SU-DHL-6 (cell line): ENCODE measurements at regions not wholly inside any gene's neighbourhood (a gene's known extent, or its start where the extent isn't known, plus 50 kb on each side); places are given as distances from the start of the nearest gene placed in this dataset.

ENCODE experiments used
- H2AFZ ChIP-seq: fragments of 200-600 bp; sonication (generic); 2 replicates; pipeline ENCODE4 v1.6.1; 2014; ENCODE audit warnings: low read depth, mild to moderate bottlenecking, moderate library complexity, mixed read lengths, antibody characterized with exemption, low read length; ENCODE audit not compliant: severe bottlenecking
- H3F3A ChIP-seq: fragments of 200-600 bp; shearing (Covaris generic); 2 replicates; pipeline ENCODE4 v1.6.0; 2016; ENCODE audit warnings: antibody characterized with exemption, mild to moderate bottlenecking; ENCODE audit not compliant: insufficient read depth
- H3K27ac ChIP-seq: fragments of 200-600 bp; sonication (generic); 2 replicates; pipeline ENCODE4 v1.5.1; 2016; ENCODE audit warnings: low read depth, mild to moderate bottlenecking, low read length, moderate library complexity, mixed read lengths
- H3K27me3 ChIP-seq: fragments of 200-600 bp; sonication (generic), shearing (Covaris generic); 2 replicates; pipeline ENCODE4 v1.6.0; 2014; ENCODE audit warnings: mild to moderate bottlenecking, low read length
- H3K36me3 ChIP-seq: fragments of 200-600 bp; sonication (generic); 2 replicates; pipeline ENCODE4 v1.6.1; 2014; ENCODE audit warnings: mild to moderate bottlenecking, low read length, mixed read lengths
- H3K4me2 ChIP-seq: fragments of 300-600, 200-600 bp; shearing (Covaris generic), sonication (generic); 2 replicates; pipeline ENCODE4 v1.6.0; 2014; ENCODE audit warnings: low read length, low read depth, mild to moderate bottlenecking; ENCODE audit not compliant: poor library complexity, severe bottlenecking
- H3K4me3 ChIP-seq: fragments of 200-600 bp; sonication (generic); 2 replicates; pipeline ENCODE4 v1.5.1; 2014; ENCODE audit warnings: antibody characterized with exemption, low read length, mild to moderate bottlenecking, mixed read lengths; ENCODE audit not compliant: insufficient read depth, poor library complexity, severe bottlenecking
- H3K79me2 ChIP-seq: fragments of 200-600 bp; sonication (generic); 2 replicates; pipeline ENCODE4 v1.6.1; 2014; ENCODE audit warnings: mild to moderate bottlenecking, low read length, moderate library complexity; ENCODE audit not compliant: insufficient read depth
- H3K9ac ChIP-seq: fragments of 200-600 bp; sonication (generic); 2 replicates; pipeline ENCODE4 v1.7.0; 2014; ENCODE audit warnings: mild to moderate bottlenecking, low read length
- H3K9me2 ChIP-seq: fragments of 200-600 bp; sonication (generic); replicated peaks from 2 replicates; pipeline ENCODE4 v1.6.1; 2014; ENCODE audit warnings: low read length; ENCODE audit not compliant: insufficient read depth
- H3K9me3 ChIP-seq: fragments of 200-600 bp; sonication (generic); 2 replicates; pipeline ENCODE4 v1.6.1; 2014; ENCODE audit warnings: low read length, mixed read lengths; ENCODE audit not compliant: insufficient read depth
- H4K20me1 ChIP-seq: fragments of 200-600 bp; sonication (generic); 2 replicates; pipeline ENCODE4 v1.6.1; 2014; ENCODE audit warnings: low read depth, mild to moderate bottlenecking, antibody characterized with exemption, low read length, moderate library complexity, mixed read lengths
- EZH2phosphoT487 ChIP-seq: fragments of 200-600 bp; sonication (generic), shearing (Covaris generic); conservative IDR thresholded peaks from 2 replicates; pipeline ENCODE4 v1.6.1; 2018; ENCODE audit warnings: mild to moderate bottlenecking, antibody characterized with exemption, low read length, moderate library complexity, mixed read lengths
- TF ChIP-seq, protein P1 (sequence below): fragments of 200-600 bp; sonication (generic); IDR thresholded peaks from one replicate; pipeline ENCODE4 v1.5.1; 2017; ENCODE audit warnings: antibody characterized with exemption, mild to moderate bottlenecking, low read length, moderate library complexity; ENCODE audit not compliant: insufficient read depth, poor library complexity, severe bottlenecking

DNA sequence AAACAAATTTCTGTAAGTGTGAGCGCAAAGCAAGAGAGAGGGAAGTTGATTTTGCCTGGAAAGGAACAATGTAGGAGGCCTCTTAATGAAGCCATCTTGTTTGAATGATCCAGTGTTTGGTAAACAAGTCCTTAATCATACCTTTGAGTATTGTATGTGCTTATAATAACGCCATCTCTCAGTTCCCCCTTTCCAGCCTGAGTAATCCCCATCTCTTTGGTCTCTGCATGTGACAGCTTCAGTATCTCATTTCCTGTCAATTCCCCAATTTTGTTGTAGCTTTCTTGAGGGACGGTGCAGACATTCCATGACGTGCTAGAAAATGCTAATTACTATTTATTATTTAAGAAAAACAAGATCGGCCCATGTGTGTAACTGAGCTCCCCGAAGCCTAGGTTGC is 349.3 kb upstream of the NR2F2 start:
- Histone ChIP-seq H3K9me3 (no peaks in the 10 kb centered on the region), H3K79me2 (no peaks in the 10 kb centered on the region), H2AFZ (no peak overlapping the region), H3K9me2 (no peaks in the 10 kb centered on the region), H3K4me2 (no peak overlapping the region), H3K36me3 (no peaks in the 10 kb centered on the region), H3K9ac (no peak overlapping the region), H3F3A (no peaks in the 10 kb centered on the region), H3K27ac (no peak overlapping the region), H3K4me3 (no peak overlapping the region), H3K27me3 (no peaks in the 10 kb centered on the region), H4K20me1 (no peaks in the 10 kb centered on the region)
- TF ChIP-seq, protein P1, sequence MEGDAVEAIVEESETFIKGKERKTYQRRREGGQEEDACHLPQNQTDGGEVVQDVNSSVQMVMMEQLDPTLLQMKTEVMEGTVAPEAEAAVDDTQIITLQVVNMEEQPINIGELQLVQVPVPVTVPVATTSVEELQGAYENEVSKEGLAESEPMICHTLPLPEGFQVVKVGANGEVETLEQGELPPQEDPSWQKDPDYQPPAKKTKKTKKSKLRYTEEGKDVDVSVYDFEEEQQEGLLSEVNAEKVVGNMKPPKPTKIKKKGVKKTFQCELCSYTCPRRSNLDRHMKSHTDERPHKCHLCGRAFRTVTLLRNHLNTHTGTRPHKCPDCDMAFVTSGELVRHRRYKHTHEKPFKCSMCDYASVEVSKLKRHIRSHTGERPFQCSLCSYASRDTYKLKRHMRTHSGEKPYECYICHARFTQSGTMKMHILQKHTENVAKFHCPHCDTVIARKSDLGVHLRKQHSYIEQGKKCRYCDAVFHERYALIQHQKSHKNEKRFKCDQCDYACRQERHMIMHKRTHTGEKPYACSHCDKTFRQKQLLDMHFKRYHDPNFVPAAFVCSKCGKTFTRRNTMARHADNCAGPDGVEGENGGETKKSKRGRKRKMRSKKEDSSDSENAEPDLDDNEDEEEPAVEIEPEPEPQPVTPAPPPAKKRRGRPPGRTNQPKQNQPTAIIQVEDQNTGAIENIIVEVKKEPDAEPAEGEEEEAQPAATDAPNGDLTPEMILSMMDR = no peak
- no peak for TF ChIP-seq EZH2phosphoT487

DNA sequence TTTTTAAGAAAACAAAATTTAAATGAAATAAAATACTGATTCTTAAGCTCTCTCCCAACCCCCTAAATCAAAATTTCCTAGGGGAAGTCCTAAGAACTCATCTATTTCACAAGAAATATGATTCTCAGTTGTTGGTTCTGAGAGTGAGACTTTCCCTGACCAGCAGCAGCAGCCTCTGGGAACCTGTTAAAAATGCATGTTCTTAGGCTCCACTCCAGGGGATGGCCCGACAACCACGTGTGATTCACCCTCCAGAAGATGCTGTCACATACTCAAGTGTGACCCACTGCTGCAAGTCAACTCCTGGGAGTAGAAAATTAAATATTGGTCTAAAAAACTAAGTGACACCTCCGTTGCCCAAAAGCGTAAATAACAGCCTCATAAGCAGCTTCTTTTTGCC is 343.2 kb upstream of the NR2F2 start:
- Histone ChIP-seq H3K9me3 (no peaks in the 10 kb centered on the region), H4K20me1 (no peaks in the 10 kb centered on the region), H3K79me2 (no peaks in the 10 kb centered on the region), H3K36me3 (no peaks in the 10 kb centered on the region), H3K27me3 (no peaks in the 10 kb centered on the region), H3K27ac (no peak overlapping the region), H3K9me2 (no peaks in the 10 kb centered on the region), H3F3A (no peaks in the 10 kb centered on the region), H3K4me2 (no peak overlapping the region), H3K4me3 (no peak overlapping the region), H3K9ac (no peak overlapping the region), H2AFZ (no peak overlapping the region)
- TF ChIP-seq, protein P1 = no peak
- TF ChIP-seq EZH2phosphoT487 = no peak

DNA sequence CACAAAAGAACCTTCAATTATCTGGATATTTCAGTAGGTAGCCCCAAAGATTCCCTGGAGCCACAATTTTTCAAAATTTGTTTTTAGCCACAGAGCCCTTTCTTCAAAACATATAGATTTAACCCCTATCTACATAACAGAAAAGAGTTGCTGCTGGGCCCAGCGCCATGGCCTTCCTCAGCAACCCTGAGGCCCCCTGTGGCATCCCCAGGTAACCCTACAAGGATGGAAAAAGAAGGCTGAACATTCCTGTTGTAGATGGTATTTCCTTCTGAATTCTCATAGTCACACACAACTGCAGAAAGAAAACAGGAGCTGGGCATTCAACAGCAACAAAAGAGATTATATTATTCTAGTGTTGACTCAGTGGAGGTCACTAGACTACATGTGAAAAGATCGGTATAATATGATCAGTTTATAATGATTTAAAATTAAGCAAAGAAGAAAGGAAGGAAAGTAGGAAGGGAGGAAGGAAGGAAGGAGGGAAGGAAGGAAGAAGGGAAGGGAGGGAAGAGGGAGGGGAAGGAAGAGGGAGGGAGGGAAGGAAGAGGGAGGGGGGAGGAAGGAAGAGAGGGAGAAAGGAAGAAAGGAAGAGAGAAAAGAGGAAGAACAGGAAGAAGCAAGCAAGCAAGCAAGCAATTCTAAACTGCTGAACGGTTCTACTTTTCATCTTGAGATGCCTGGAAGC is 342.5 kb upstream of the NR2F2 start:
- Histone ChIP-seq H3K27me3 (no peaks in the 10 kb centered on the region), H2AFZ (no peak overlapping the region), H3K27ac (no peak overlapping the region), H3K4me3 (no peak overlapping the region), H3K9ac (no peak overlapping the region), H3K36me3 (no peaks in the 10 kb centered on the region), H4K20me1 (no peaks in the 10 kb centered on the region), H3F3A (no peaks in the 10 kb centered on the region), H3K9me2 (no peaks in the 10 kb centered on the region), H3K4me2 (no peak overlapping the region), H3K9me3 (no peaks in the 10 kb centered on the region), H3K79me2 (no peaks in the 10 kb centered on the region)
- TF ChIP-seq EZH2phosphoT487 = no peak
- TF ChIP-seq, protein P1 = no peak

DNA sequence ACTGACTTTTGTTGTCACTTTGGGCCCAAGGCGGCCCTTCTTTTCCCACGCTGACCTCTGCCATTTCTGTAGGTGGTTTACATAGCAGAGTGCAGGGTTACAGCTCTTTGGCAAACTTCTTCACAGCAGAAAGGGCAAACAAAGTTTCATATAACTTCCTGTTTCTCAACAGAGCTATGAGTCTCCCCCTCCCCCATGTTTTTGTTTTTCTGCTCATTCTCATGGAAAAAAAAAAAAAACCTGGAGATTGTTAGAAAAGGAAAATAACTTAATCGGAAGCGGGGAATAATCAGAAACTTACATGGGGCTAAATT is 342.0 kb upstream of the NR2F2 start:
- Histone ChIP-seq H3K79me2 (no peaks in the 10 kb centered on the region), H3K27ac (no peak overlapping the region), H3K9me3 (no peaks in the 10 kb centered on the region), H3K4me2 (no peak overlapping the region), H3K4me3 (no peak overlapping the region), H3K9me2 (no peaks in the 10 kb centered on the region), H3F3A (no peaks in the 10 kb centered on the region), H3K9ac (no peak overlapping the region), H2AFZ (no peak overlapping the region), H3K27me3 (no peaks in the 10 kb centered on the region), H3K36me3 (no peaks in the 10 kb centered on the region), H4K20me1 (no peaks in the 10 kb centered on the region)
- no peak for TF ChIP-seq EZH2phosphoT487
- TF ChIP-seq, protein P1 = no peak
